A673 (cell line): ENCODE measurements at regions not wholly inside any gene's neighbourhood (a gene's known extent, or its start where the extent isn't known, plus 50 kb on each side); places are given as distances from the start of the nearest gene placed in this dataset.

ENCODE experiments used
- BruUV-seq: library from RNA; stranded (reverse); fragments of 400-500 nt; replicated peaks from 2 replicates; lab custom pipeline; 2021; lab: Mats Ljungman, UMichigan
- CTCF ChIA-PET: fragments of 300-600 bp; sonication (Branson Sonifier 250); formaldehyde crosslinking; loops from one replicate; lab custom pipeline; 2022; ENCODE audit warnings: antibody characterized with exemption; lab: Charles Lee
- POLR2A ChIA-PET: fragments of 300-600 bp; sonication (Branson Sonifier 250); formaldehyde crosslinking; loops from one replicate; lab custom pipeline; 2022; ENCODE audit warnings: antibody characterized with exemption; ENCODE audit not compliant: low non-redundant PET; lab: Charles Lee
- DNase-seq: peaks from one replicate; pipeline ENCODE4 v3.0.0-alpha.2; 2015; ENCODE audit warnings: low spot score
- H3K27ac ChIP-seq: fragments of 200-600 bp; sonication (generic); 2 replicates; pipeline ENCODE4 v1.5.1; 2016; ENCODE audit warnings: mixed run types, low read depth, mild to moderate bottlenecking, mixed read lengths, antibody characterized with exemption, low read length; ENCODE audit not compliant: poor library complexity, severe bottlenecking
- H3K27me3 ChIP-seq: fragments of 200-600 bp; sonication (generic); replicated peaks from 2 replicates; pipeline ENCODE4 v1.6.1; 2017; ENCODE audit warnings: mixed run types, low read depth, mild to moderate bottlenecking, mixed read lengths, antibody characterized with exemption, low read length; ENCODE audit not compliant: insufficient read depth, poor library complexity
- H3K36me3 ChIP-seq: fragments of 200-600 bp; sonication (generic); 2 replicates; pipeline ENCODE4 v1.6.1; 2016; ENCODE audit warnings: mixed run types, mild to moderate bottlenecking, mixed read lengths, antibody characterized with exemption, low read length; ENCODE audit not compliant: insufficient read depth, poor library complexity, severe bottlenecking
- H3K4me1 ChIP-seq: fragments of 200-600 bp; sonication (generic); 2 replicates; pipeline ENCODE4 v1.6.1; 2017; ENCODE audit warnings: mixed run types, mild to moderate bottlenecking, mixed read lengths, antibody characterized with exemption, low read length; ENCODE audit not compliant: insufficient read depth, poor library complexity, severe bottlenecking
- H3K4me3 ChIP-seq: fragments of 200-600 bp; sonication (generic); 2 replicates; pipeline ENCODE4 v1.5.1; 2016; ENCODE audit warnings: low read depth, mixed run types, mild to moderate bottlenecking, mixed read lengths, low read length; ENCODE audit not compliant: poor library complexity, severe bottlenecking
- H3K9me3 ChIP-seq: fragments of 200-600 bp; sonication (generic); 2 replicates; pipeline ENCODE4 v1.6.1; 2016; ENCODE audit warnings: mixed run types, low read depth, mild to moderate bottlenecking, mixed read lengths, antibody characterized with exemption, low read length; ENCODE audit not compliant: poor library complexity, severe bottlenecking
- EZH2 ChIP-seq: fragments of 200-600 bp; sonication (generic); IDR thresholded peaks from 2 replicates; pipeline ENCODE4 v1.6.1; 2017; ENCODE audit warnings: borderline replicate concordance, low read depth, mild to moderate bottlenecking, mixed read lengths, antibody characterized with exemption, low read length; ENCODE audit not compliant: poor library complexity, severe bottlenecking
- intact Hi-C: fragments of 100-400 bp; cut with micrococcal nuclease; formaldehyde crosslinking; loops from one replicate; pipeline ENCODE4 v1.10.0; 2022; ENCODE audit not compliant: unreplicated experiment
- TF ChIP-seq, protein P1 (sequence below): fragments of 300-800, 200-600 bp; sonication (generic); conservative IDR thresholded peaks from 2 replicates; pipeline ENCODE4 v1.5.1; 2017; ENCODE audit warnings: low read depth, mild to moderate bottlenecking, antibody characterized with exemption, low read length, moderate library complexity, mixed read lengths

DNA sequence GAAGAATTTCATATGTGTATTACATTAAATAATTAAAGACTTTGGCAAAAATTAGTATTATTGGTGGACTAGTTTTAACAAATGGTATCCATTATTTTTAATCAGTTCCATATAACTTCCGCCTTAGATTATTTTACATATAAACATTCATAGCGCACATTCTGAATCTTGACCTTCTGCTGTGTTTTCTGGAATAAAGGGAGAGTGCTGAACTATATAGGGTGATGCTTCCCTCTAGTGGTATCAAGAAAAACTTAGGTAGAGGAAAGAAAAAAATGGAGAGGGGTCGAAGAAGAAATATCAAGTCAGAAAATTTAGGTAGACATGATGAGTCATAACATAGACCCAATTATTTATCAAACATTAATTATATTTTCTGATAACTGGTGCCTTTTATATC lies 155.6 kb upstream of the PACRGL start:
- POLR2A ChIA-PET = no interaction called here
- intact Hi-C loops = loop anchor here (1.0 to 10.0 kb wide), 7 partner anchors 122 to 1860 kb away; partner anchors contain the start of gene SLIT2

DNA sequence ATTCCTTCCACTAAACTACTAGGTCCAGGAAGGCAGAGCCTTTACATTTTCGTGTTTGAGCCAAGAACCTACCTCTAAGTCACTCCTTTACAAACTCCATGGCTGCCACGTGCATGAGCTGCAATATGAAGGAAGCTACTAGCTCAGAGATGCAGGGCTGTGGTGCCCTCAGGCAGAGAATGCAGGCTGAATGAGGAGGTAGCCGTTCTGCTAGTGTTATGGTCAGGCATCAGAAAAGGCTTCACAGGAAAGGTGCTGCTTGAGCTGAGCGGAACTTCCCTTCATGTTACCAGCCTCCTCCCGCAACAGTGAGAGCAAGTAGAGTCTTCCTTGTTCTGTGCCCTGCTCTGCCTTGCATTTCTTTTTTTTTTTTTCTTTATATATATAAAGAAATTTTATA lies 148.3 kb upstream of the PACRGL start:
- ChIA-PET CTCF (no interaction called here), POLR2A (no interaction called here)
- intact Hi-C loops = no loop called here
- no peak for DNase-seq
- H3K9me3 ChIP-seq = no peaks in the 10 kb centered on the region
- TF ChIP-seq EZH2 = no peak
- TF ChIP-seq, protein P1, sequence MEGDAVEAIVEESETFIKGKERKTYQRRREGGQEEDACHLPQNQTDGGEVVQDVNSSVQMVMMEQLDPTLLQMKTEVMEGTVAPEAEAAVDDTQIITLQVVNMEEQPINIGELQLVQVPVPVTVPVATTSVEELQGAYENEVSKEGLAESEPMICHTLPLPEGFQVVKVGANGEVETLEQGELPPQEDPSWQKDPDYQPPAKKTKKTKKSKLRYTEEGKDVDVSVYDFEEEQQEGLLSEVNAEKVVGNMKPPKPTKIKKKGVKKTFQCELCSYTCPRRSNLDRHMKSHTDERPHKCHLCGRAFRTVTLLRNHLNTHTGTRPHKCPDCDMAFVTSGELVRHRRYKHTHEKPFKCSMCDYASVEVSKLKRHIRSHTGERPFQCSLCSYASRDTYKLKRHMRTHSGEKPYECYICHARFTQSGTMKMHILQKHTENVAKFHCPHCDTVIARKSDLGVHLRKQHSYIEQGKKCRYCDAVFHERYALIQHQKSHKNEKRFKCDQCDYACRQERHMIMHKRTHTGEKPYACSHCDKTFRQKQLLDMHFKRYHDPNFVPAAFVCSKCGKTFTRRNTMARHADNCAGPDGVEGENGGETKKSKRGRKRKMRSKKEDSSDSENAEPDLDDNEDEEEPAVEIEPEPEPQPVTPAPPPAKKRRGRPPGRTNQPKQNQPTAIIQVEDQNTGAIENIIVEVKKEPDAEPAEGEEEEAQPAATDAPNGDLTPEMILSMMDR = no peak
- no peak overlapping the region for H3K4me3 ChIP-seq
- no peaks in the 10 kb centered on the region for H3K27me3 ChIP-seq
- H3K36me3 ChIP-seq = no peaks in the 10 kb centered on the region
- no peaks in the 10 kb centered on the region for H3K4me1 ChIP-seq
- no TSS peak for BruUV-seq
- no peak overlapping the region for H3K27ac ChIP-seq

More for the DNA sequence above, 155.6 kb upstream of the PACRGL start:
- Histone ChIP-seq H3K27me3 (no peaks in the 10 kb centered on the region), H3K4me1 (peaks cover 5% of the 10 kb centered on the region), H3K4me3 (no peak overlapping the region), H3K9me3 (no peaks in the 10 kb centered on the region), H3K36me3 (no peaks in the 10 kb centered on the region), H3K27ac (no peak overlapping the region)
- TF ChIP-seq, protein P1 = peak; percentile 69
- TF ChIP-seq EZH2 = no peak
- DNase-seq = peak; percentile 66
- no TSS peak for BruUV-seq
- CTCF ChIA-PET = interaction anchor here (1.1 kb wide), 1 partner anchor 113 kb away, joined by 4 read pairs; no protein-coding TSS in a partner anchor

DNA sequence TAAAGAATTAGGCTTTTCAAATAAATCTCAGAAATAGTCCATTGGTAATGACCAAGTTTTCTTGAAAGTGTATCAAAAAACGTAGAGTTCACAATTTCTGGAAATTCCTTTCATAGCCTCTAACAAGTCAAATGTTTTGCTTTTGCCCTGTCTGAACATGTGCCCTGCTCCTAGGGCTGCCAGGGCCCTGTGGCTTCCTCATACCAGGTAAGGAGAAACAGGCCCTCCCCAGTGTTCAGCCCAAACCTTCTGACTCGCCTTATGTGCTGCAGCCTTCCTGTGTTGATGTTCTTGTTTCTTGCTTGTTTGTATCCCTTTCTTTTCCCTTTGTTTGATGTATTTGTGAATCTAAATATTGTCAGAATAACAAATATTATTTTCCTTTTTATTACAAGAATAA lies 146.1 kb upstream of the PACRGL start:
- TF ChIP-seq EZH2 = no peak
- TF ChIP-seq, protein P1 = no peak
- DNase-seq = no peak
- CTCF ChIA-PET = no interaction called here
- H3K27me3 ChIP-seq = no peaks in the 10 kb centered on the region
- no peak overlapping the region for H3K27ac ChIP-seq
- no peaks in the 10 kb centered on the region for H3K36me3 ChIP-seq
- H3K9me3 ChIP-seq = no peaks in the 10 kb centered on the region
- no peaks in the 10 kb centered on the region for H3K4me1 ChIP-seq
- H3K4me3 ChIP-seq = no peak overlapping the region
- no TSS peak for BruUV-seq
- POLR2A ChIA-PET = no interaction called here
- intact Hi-C loops = no loop called here
